Effector memory CD8-positive, alpha-beta T cell (primary cell): ENCODE measurements at regions not wholly inside any gene's neighbourhood (a gene's known extent, or its start where the extent isn't known, plus 50 kb on each side); places are given as distances from the start of the nearest gene placed in this dataset.

ENCODE experiments used
- ATAC-seq: fragments of 150-1000 bp; cut with Tn5 transposase; replicated peaks from 2 replicates; pipeline ENCODE4 v1.10.0; 2021; ENCODE audit warnings: mild to moderate bottlenecking, moderate library complexity
- DNase-seq, 3 experiments: peaks; one replicate each; pipeline ENCODE4 v3.0.0; 2021
- H3K27ac Mint-ChIP-seq, 2 donors: one replicate each; pipeline ENCODE4 v1.8.0; 2022; ENCODE audit warnings: mild to moderate bottlenecking in 2 of 2, mixed read lengths in 2 of 2, moderate library complexity in 2 of 2
- H3K27me3 Mint-ChIP-seq, 2 donors: one replicate each; pipeline ENCODE4 v1.8.0; 2022; ENCODE audit warnings: mixed read lengths in 2 of 2
- H3K36me3 Mint-ChIP-seq: one replicate; pipeline ENCODE4 v1.8.0; 2022; ENCODE audit warnings: mild to moderate bottlenecking, moderate library complexity, mixed read lengths; ENCODE audit not compliant: insufficient read depth
- H3K4me1 Mint-ChIP-seq, 2 donors: one replicate each; pipeline ENCODE4 v1.8.0; 2022; ENCODE audit warnings: low read depth in 2 of 2, mixed read lengths in 2 of 2
- H3K4me3 Mint-ChIP-seq, 2 donors: one replicate each; pipeline ENCODE4 v1.8.0; 2022; ENCODE audit warnings: mild to moderate bottlenecking in 2 of 2, mixed read lengths in 2 of 2, moderate library complexity in 2 of 2
- H3K9me3 Mint-ChIP-seq, 2 donors: one replicate each; pipeline ENCODE4 v1.8.0; 2022; ENCODE audit warnings: mixed read lengths in 2 of 2

DNA sequence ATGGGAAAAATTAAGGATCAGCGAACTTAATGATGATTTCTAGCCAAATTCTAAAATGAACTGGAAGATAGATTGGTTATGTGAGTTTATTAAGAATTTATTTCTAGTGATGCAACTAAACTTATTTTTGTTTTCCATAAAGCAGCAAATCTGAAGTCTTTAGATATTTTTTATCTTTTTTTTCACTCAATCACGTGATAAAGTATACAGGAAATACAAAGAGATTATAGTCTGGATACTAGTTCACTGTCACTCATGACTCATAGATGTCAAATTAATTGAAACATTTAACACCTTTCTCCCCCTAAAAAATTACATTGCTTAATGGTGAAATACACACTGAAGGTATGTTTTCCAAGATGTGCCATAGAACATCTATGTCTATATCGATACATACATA, 416.9 kb downstream of the TUSC7 start:
- Mint-ChIP-seq H3K36me3 (no peaks in the 10 kb centered on the region), H3K27ac (no peak overlapping the region), H3K4me1 (no peaks in the 10 kb centered on the region), H3K9me3 (peaks cover 6 to 8% of the 10 kb centered on the region in 2 donors), H3K27me3 (no peaks in the 10 kb centered on the region), H3K4me3 (no peak overlapping the region)
- ATAC-seq = no peak
- no peak for DNase-seq

DNA sequence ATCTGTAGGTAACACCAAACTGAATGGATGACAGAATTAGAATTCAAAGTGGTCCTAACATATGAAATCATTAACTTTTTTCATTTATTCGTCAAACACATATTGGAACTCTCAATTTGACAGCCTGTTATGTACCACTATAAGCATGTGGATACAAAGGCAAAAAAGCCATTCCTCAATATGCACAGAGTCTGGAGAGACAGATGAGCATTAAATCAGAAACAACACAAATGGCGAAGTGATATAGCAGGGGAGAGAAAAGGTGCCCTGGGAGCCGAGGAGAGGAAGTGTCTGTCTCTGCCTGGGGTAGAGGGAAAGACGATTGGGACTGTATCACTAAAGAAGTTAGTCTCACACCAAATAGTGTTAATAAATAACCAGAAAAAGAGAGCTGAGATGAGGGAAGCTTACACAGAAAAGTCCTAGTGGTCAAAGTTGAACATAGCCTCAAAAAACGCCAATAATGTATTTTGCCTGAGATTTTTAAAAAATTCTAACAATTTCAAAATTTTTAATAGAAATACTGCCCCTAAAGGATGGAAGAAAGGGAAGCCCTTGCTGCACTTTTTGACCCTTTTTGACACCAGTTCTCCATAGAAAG, 417.5 kb downstream of the TUSC7 start:
- no peak overlapping the region for H3K4me3 Mint-ChIP-seq
- DNase-seq (no peak), ATAC-seq (no peak)
- no peaks in the 10 kb centered on the region for H3K36me3 Mint-ChIP-seq
- H3K27me3 Mint-ChIP-seq = no peaks in the 10 kb centered on the region
- H3K9me3 Mint-ChIP-seq = peaks cover 6 to 8% of the 10 kb centered on the region in 2 donors
- H3K4me1 Mint-ChIP-seq = no peaks in the 10 kb centered on the region
- no peak overlapping the region for H3K27ac Mint-ChIP-seq

- DNase-seq (no peak), ATAC-seq (no peak)
- Mint-ChIP-seq H3K27ac (no peak overlapping the region), H3K4me1 (no peaks in the 10 kb centered on the region), H3K9me3 (peaks cover 6 to 8% of the 10 kb centered on the region in 2 donors), H3K27me3 (no peaks in the 10 kb centered on the region), H3K36me3 (no peaks in the 10 kb centered on the region), H3K4me3 (no peak overlapping the region)
Measured at GRCh38 chr3:117128133-117128532, 418.6 kb downstream of the TUSC7 start.

DNA sequence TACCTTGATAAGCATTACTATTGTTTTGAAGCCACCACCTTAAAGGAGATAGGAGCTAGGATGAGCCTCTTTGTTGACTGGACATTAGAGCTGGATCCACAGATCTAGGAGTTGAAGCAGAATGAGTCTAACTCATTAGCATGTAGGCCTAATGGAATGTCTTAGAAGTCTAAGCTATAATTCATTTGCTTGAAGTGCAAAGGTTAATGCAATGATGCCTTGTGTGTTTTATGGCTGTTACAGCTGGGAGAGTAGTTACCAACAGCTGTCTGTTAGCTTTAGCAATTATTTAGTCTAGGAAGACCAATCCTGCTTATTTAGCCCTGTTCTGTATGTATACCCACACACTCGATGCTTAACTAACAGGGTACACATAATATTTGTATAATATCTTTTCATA, 419.3 kb downstream of the TUSC7 start:
- H3K27me3 Mint-ChIP-seq = no peaks in the 10 kb centered on the region
- H3K9me3 Mint-ChIP-seq = peaks cover 8% of the 10 kb centered on the region in 2 donors
- no peaks in the 10 kb centered on the region for H3K4me1 Mint-ChIP-seq
- DNase-seq = no peak
- ATAC-seq = no peak
- no peak overlapping the region for H3K27ac Mint-ChIP-seq
- H3K4me3 Mint-ChIP-seq = no peak overlapping the region
- no peaks in the 10 kb centered on the region for H3K36me3 Mint-ChIP-seq

DNA sequence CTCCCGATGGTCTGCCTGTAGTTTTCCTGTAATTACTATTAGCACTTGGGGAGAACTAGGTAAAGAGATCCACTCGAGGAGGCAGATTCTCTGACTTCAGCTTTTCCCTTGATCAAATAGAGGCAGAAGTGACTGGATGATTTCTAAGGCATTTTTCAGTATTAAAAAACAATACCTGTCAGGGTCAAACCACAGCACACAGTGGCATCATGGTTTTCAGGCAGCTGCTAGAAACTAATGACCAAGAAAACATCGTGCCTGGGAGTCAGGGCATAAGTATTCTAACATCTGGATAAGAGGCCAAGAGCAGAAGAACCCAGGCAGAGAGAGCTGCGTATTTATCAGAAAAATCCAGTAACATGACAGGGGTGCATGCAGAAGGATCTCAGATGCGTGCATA, 419.9 kb downstream of the TUSC7 start:
- no peaks in the 10 kb centered on the region for H3K36me3 Mint-ChIP-seq
- H3K27ac Mint-ChIP-seq = no peak overlapping the region
- no peaks in the 10 kb centered on the region for H3K27me3 Mint-ChIP-seq
- no peaks in the 10 kb centered on the region for H3K4me1 Mint-ChIP-seq
- H3K4me3 Mint-ChIP-seq = no peak overlapping the region
- DNase-seq (no peak), ATAC-seq (no peak)
- H3K9me3 Mint-ChIP-seq = peaks cover 8% of the 10 kb centered on the region in 2 donors

DNA sequence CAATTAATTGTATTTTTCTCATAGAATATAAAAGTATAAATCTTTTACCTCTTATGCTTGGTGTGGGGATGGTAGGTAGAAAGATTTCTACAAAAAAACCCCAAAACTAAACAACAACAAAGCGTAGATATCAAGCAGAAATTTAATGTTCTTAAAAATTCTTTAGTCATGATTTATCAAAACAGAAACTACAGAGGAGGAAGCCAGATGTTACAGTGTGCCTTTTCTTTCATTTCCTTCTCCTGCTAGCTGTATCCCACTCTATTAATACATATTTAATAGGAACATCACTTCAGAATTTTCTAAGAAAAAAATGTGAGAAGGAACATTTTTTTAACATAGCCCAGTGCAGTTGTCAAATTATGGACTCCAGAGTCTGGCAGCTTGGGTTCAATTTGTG, 420.6 kb downstream of the TUSC7 start:
- no peak overlapping the region for H3K27ac Mint-ChIP-seq
- no peak for DNase-seq
- no peak overlapping the region for H3K4me3 Mint-ChIP-seq
- H3K27me3 Mint-ChIP-seq = no peaks in the 10 kb centered on the region
- H3K4me1 Mint-ChIP-seq = no peaks in the 10 kb centered on the region
- no peak for ATAC-seq
- H3K36me3 Mint-ChIP-seq = no peaks in the 10 kb centered on the region
- H3K9me3 Mint-ChIP-seq = peaks cover 8% of the 10 kb centered on the region in 2 donors

DNA sequence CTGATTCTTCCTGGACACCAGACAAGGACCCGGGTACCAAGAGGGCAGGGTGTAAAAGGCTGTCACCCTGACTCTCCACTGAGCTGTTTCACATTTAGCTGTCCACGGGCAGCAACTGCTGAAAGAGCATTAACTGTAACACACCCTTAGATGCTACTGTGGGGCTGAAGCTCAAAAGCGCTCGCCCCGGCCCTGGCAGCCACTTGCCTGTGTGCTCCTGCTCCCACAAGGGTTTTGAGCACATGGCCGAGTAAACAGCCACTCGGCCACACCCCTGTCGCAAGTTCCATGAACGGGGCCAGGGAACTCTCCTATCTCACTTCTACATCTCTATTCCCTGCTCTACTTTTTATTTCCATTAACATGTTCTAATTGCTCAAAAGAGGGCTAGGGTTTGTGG, 421.7 kb downstream of the TUSC7 start:
- no peak overlapping the region for H3K4me3 Mint-ChIP-seq
- ATAC-seq (no peak), DNase-seq (no peak)
- H3K27ac Mint-ChIP-seq = no peak overlapping the region
- H3K27me3 Mint-ChIP-seq = no peaks in the 10 kb centered on the region
- peaks cover 8% of the 10 kb centered on the region in 2 donors for H3K9me3 Mint-ChIP-seq
- no peaks in the 10 kb centered on the region for H3K36me3 Mint-ChIP-seq
- no peaks in the 10 kb centered on the region for H3K4me1 Mint-ChIP-seq

- Mint-ChIP-seq H3K4me3 (no peak overlapping the region), H3K27ac (no peak overlapping the region), H3K36me3 (no peaks in the 10 kb centered on the region), H3K9me3 (peaks cover 7 to 8% of the 10 kb centered on the region in 2 donors), H3K4me1 (no peaks in the 10 kb centered on the region), H3K27me3 (no peaks in the 10 kb centered on the region)
- no peak for DNase-seq
- no peak for ATAC-seq
Measured at GRCh38 chr3:117133066-117133465, 423.5 kb downstream of the TUSC7 start.

DNA sequence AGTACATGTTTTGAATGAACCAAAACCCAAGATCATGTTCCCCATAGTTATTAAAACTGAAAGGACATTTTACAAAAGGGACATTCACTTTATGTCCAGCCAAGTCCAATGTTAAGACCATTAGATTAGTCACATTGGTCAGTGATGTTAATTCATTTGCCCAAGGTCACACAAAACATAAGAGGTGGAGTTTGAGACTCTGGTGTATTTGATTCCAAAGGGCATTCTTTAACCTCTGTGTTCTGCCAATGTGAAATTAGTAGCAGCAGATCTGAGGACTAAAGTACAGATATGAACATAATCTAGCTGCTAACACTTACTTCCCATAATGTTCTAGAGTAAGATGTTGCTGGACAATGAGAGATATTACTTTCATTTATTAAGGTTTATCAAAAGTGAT, 425.6 kb downstream of the TUSC7 start:
- Mint-ChIP-seq H3K27me3 (no peaks in the 10 kb centered on the region), H3K9me3 (peaks cover 7 to 8% of the 10 kb centered on the region in 2 donors), H3K4me1 (no peaks in the 10 kb centered on the region), H3K36me3 (no peaks in the 10 kb centered on the region), H3K27ac (no peak overlapping the region), H3K4me3 (no peak overlapping the region)
- DNase-seq (no peak), ATAC-seq (no peak)

GRCh38 chr3:117136003-117136402, 426.4 kb downstream of the TUSC7 start:
- H3K27ac Mint-ChIP-seq = no peak overlapping the region
- no peak overlapping the region for H3K4me3 Mint-ChIP-seq
- H3K4me1 Mint-ChIP-seq = no peaks in the 10 kb centered on the region
- H3K36me3 Mint-ChIP-seq = no peaks in the 10 kb centered on the region
- no peak for DNase-seq
- peaks cover 4 to 6% of the 10 kb centered on the region in 2 donors for H3K9me3 Mint-ChIP-seq
- H3K27me3 Mint-ChIP-seq = no peaks in the 10 kb centered on the region
- no peak for ATAC-seq

- ATAC-seq (no peak), DNase-seq (no peak)
- no peak overlapping the region for H3K27ac Mint-ChIP-seq
- no peaks in the 10 kb centered on the region for H3K27me3 Mint-ChIP-seq
- no peaks in the 10 kb centered on the region for H3K36me3 Mint-ChIP-seq
- H3K4me1 Mint-ChIP-seq = no peaks in the 10 kb centered on the region
- no peak overlapping the region for H3K4me3 Mint-ChIP-seq
- H3K9me3 Mint-ChIP-seq = peaks cover 4 to 7% of the 10 kb centered on the region in 2 donors
Measured at GRCh38 chr3:117137065-117137464, 427.5 kb downstream of the TUSC7 start.

DNA sequence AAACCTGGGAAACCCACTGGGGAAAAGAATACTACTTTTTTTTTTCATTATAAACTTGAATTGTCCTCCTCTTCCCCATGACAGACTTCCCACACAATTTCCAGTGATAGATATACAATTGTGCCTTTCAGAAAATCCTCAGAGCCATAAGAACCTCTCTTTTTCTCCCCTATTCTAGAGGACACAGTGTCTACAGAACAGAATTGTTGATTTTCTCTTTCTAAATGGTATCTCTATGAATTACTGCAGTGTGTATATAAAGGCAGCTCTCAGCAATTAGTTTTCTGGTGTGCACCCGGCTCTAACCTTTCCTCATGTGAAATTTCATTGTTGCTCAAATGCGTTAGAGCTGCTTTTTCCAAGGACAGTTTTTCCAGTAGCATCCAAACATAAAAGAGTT, 430.1 kb downstream of the TUSC7 start:
- no peak for DNase-seq
- no peaks in the 10 kb centered on the region for H3K27me3 Mint-ChIP-seq
- H3K36me3 Mint-ChIP-seq = no peaks in the 10 kb centered on the region
- ATAC-seq = no peak
- H3K4me3 Mint-ChIP-seq = no peak overlapping the region
- peaks cover 16 to 23% of the 10 kb centered on the region in 2 donors for H3K9me3 Mint-ChIP-seq
- H3K27ac Mint-ChIP-seq = no peak overlapping the region
- H3K4me1 Mint-ChIP-seq = no peaks in the 10 kb centered on the region

- peaks cover 16 to 23% of the 10 kb centered on the region in 2 donors for H3K9me3 Mint-ChIP-seq
- no peaks in the 10 kb centered on the region for H3K27me3 Mint-ChIP-seq
- H3K4me3 Mint-ChIP-seq = no peak overlapping the region
Measured at GRCh38 chr3:117141812-117142211, 432.2 kb downstream of the TUSC7 start.

DNA sequence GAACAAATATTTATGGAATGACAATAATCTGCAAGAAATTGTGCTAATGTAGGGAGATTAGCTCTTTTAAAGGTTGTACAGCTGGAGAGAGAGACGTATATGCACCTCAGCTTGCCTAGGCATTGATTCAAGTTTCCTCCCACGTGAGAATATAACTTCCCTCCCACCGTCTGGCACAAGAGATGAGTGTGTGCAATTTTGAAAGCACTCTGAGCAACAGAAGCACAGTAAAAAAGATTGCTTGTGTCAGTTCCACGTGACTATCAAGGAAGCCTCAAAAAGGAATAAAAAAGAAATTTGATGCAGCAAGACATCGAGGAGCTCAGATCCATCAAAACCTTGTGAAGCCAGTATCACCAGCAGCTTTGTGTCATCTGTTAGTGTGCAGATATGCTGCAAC, 435.3 kb downstream of the TUSC7 start:
- no peak overlapping the region for H3K4me3 Mint-ChIP-seq
- no peaks in the 10 kb centered on the region for H3K4me1 Mint-ChIP-seq
- no peak for DNase-seq
- peaks cover 15 to 23% of the 10 kb centered on the region in 2 donors for H3K9me3 Mint-ChIP-seq
- ATAC-seq = no peak
- no peak overlapping the region for H3K27ac Mint-ChIP-seq
- no peaks in the 10 kb centered on the region for H3K27me3 Mint-ChIP-seq
- H3K36me3 Mint-ChIP-seq = no peaks in the 10 kb centered on the region

More at GRCh38 chr3:117141812-117142211, 432.2 kb downstream of the TUSC7 start:
- Mint-ChIP-seq H3K27ac (no peak overlapping the region), H3K36me3 (no peaks in the 10 kb centered on the region), H3K4me1 (no peaks in the 10 kb centered on the region)
- DNase-seq (no peak), ATAC-seq (no peak)

DNA sequence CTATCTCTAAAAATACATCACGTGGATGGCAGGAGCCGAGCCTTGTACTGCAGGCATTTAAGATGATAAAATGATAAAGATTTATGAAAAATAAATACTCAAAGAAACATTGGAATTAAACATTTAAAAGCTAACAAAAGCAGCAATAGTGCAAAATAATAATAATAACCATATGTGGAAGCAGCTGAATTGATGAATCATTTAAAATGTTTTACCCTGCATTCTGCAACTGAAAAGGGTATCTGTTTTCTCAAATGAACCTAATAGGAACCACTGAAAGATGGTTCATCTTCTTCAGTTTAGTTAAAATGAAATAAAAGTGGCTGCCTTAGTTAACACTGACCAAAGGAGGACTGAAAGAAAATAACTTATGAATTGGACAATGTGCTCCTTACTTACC, 436.1 kb downstream of the TUSC7 start:
- H3K4me3 Mint-ChIP-seq = no peak overlapping the region
- H3K4me1 Mint-ChIP-seq = no peaks in the 10 kb centered on the region
- no peaks in the 10 kb centered on the region for H3K27me3 Mint-ChIP-seq
- H3K27ac Mint-ChIP-seq = no peak overlapping the region
- no peaks in the 10 kb centered on the region for H3K36me3 Mint-ChIP-seq
- H3K9me3 Mint-ChIP-seq = peaks cover 16 to 26% of the 10 kb centered on the region in 2 donors
- ATAC-seq (no peak), DNase-seq (no peak)
